HUDEP-2 (cell line): ENCODE measurements at regions not wholly inside any gene's neighbourhood (a gene's known extent, or its start where the extent isn't known, plus 50 kb on each side); places are given as distances from the start of the nearest gene placed in this dataset.
"Not testable (repeated sequence)": the region's sequence is repeated elsewhere in the genome, so short reads cannot be mapped to it uniquely, and the experiment has no call there.

ENCODE experiments used
- DNase-seq, 76 experiments: peaks; one replicate each; lab custom pipeline; 2025; ENCODE audit not compliant: unreplicated experiment in 76 of 76; lab: John Stamatoyannopoulos, UW

GRCh38 chr3:182309120-182309519 is 484.2 kb upstream of the ATP11B start:
- no peak for DNase-seq

- no peak for DNase-seq
Measured at GRCh38 chr3:182315313-182315712, 478.0 kb upstream of the ATP11B start.

DNA sequence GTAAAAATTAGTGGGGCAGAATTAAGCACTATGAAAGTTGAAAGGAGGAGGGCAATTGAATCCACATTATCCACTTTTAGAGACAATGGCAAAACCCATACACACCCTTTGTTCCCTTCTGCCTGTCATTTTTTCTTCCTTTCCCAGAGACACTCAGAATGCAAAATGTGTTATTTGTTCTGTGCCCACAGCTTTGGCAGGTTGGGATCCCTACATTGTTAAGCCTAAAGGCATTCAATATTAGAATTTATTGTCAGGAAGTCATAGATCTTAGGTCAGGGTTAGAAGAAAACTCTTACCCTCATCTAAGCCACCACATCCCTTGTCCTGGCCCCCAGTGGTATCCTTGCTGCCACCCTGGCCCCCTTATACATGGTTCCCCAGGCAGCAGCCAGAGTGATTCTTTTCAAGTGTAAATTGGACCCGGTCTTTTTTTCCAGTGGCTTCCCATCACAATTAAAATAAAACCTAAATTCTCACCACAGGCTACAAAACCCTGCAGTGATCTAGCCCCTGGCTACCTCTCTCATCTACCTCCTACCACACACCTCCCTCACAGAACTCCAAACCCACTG is 470.1 kb upstream of the ATP11B start:
- DNase-seq: no peak

- DNase-seq: no peak
Measured at GRCh38 chr3:182323898-182324297, 469.4 kb upstream of the ATP11B start.

DNA sequence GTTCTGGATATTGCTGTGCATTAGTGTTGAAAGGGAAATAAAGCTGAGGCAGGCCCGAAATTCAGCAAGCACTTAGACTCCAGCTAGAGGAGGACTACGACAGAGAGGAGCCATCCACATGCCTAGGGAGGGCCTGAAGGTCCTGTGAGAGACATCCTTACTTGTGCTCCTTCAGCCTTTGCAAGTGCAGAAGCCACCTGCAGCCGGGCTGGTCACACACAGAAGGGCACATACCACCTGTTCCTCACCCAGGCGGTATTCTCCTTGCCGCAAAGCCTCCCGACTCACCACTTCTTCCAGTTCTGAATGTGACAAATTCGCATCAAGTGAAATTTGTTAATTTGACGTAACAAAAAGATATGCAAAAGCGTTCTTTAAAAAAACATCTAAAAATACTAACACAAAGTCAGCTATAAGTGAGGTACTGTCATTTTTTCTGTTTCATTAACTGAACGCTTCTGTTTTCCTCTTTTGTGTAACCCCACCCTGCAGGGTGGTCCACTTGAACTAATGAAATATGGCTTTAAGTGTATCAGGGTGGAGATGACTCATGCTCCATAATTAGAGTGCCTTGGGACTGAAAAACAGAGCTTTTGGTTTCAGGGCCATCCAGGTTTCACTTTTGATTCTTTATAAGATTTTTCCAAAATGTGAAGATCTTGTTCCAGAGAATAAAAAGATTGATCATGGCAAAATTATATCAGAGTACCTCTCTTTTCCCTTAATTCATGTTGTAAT is 467.9 kb upstream of the ATP11B start:
- DNase-seq: no peak

- DNase-seq: no peak
Measured at GRCh38 chr3:182327196-182327681, 466.1 kb upstream of the ATP11B start.

GRCh38 chr3:182330646-182331045 is 462.7 kb upstream of the ATP11B start:
- no peak for DNase-seq

- DNase-seq: no peak
Measured at GRCh38 chr3:182331341-182331740, 462.0 kb upstream of the ATP11B start.

- no peak for DNase-seq
Measured at GRCh38 chr3:182342252-182342651, 451.1 kb upstream of the ATP11B start.

DNA sequence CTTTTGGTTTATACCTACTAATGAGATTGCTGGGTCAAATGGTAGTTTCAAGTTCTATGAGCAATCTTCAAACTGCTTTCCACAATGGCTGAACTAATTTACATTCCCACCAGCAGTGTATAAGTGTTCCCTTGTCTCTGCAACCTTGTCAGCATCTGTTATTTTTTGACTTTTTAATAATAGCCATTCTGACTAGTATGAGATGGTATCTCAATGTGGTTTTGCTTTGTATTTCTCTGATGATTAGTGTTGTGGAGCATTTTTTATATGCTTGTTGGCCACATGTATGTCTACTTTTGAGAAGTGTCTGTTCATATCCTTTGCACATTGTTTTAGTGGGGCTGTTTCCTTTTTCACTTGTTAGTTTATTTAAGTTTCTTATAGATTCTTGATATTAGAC is 449.3 kb upstream of the ATP11B start:
- not testable (repeated sequence) for DNase-seq

DNA sequence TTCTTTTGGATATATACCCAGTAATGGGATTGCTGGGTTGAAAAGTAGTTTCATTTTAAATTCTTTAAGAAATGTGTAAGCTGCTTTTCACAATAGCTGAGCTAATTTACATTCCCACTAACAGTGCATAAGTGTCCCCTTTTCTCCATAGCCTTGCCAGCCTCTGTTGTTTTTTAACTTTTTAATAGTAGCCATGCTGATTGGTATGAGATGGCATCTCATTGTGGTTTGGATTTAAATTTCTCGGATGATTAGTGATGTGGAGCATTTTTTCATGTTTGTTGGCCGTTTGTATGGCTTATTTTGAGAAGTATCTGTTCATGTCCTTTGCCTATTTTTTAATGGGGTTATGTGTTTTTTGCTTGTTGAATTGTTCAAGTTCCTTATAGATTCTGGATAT is 444.3 kb upstream of the ATP11B start:
- DNase-seq: no peak

GRCh38 chr3:182349951-182350517 is 443.3 kb upstream of the ATP11B start:
- no peak for DNase-seq

DNA sequence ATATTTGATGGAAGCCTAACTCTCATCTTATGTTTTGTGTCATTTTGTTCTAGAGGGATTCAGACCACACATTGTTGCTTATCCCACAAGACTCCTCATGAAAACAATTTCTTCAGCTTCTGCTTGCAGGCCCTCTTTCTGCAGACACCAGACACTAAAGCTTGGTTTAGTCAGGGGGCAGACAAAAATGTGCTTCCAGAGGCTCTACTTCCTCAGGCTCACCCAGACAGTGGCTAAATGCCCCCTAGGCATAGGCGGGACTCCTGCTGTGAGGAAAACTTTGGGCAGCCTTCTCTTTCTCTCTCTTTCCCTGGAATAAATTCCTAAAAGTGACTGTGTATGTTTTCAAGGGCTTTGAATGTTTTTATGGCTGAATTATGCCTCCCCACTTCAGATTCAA is 435.4 kb upstream of the ATP11B start:
- no peak for DNase-seq

DNA sequence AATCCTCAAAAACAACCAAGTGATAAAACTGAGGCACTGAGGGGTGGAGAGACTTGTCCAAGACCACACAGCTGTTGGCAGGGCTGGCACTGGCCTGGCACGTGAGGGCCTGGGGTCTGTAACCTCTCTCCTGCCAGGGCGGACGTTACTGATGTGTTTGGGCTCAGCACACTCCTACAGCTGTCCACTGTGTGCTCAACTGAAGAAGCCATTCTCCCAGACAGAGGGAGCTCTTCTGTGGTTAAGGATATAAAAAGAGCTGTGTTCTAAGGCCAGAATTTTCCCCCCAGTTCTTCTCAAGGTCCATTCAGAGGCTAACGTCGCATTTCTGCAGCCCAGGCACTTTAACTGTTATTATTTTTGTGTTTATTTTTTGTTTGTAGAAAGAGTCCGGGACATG is 429.0 kb upstream of the ATP11B start:
- no peak for DNase-seq

DNA sequence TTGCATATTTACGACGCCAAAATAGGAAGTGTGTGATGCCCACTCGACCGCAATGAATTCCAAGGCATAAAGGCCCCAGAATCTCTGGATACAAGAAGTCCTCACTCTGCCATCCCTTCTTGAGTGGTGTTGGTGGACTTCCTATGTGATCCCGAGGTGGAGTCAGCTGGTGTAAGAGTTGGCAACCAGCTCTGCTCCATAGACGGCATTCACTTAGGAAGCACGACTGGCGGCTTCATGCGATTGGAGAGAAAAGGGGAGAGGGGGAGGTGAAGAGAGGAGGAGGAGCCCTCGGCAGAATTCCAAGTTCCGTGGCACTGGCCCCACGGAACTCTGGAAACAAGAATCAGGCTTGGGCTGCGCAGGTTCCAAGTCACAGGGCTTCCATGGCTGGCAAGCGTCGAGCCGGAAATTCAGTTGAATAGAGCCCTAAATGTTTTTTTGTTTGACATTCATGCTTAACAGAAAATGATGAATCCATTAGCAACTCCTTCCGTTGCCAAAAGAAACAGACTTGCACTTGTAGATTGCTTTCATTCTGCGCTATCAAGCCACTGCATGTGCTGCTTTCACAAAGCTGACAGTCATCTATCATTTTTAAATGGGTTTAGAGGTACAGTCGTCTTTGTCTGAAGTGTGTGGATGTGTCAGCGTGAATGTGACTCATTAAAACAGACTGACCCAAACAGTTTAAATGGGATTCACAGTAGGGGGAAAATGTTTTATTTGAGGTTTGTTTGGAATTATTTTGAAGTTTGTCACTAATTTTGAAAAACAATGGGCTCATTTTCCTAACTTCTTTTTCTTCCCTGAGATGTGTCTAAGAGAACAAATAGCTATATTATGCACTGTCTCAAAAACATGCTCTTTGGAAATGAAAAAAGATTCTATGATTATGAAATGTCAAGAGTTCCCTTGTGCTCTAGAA is 428.3 kb upstream of the ATP11B start:
- DNase-seq: no peak

- DNase-seq: no peak
Measured at GRCh38 chr3:182366746-182367145, 426.6 kb upstream of the ATP11B start.

- DNase-seq: no peak
Measured at GRCh38 chr3:182369861-182370260, 423.4 kb upstream of the ATP11B start.

- no peak for DNase-seq
Measured at GRCh38 chr3:182370949-182371348, 422.4 kb upstream of the ATP11B start.

DNA sequence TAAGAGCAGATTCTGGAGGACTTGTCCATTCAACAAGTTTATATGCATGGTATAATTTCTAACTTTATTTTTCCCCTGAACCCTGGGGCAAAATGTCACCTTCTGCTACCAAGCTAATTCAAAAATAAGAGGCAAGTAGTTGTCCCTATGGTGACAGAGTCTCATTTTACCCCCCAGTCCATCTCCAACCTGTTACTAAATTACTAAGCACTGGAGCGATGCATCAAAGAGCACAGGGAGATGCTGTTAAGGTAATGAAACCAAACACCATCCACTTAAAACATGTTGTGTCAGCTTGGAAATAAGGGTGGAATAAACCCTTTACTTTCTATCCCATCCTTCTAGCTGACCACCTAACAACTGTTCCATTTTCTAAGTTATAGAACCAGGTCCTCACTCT is 417.4 kb upstream of the ATP11B start:
- DNase-seq: no peak

DNA sequence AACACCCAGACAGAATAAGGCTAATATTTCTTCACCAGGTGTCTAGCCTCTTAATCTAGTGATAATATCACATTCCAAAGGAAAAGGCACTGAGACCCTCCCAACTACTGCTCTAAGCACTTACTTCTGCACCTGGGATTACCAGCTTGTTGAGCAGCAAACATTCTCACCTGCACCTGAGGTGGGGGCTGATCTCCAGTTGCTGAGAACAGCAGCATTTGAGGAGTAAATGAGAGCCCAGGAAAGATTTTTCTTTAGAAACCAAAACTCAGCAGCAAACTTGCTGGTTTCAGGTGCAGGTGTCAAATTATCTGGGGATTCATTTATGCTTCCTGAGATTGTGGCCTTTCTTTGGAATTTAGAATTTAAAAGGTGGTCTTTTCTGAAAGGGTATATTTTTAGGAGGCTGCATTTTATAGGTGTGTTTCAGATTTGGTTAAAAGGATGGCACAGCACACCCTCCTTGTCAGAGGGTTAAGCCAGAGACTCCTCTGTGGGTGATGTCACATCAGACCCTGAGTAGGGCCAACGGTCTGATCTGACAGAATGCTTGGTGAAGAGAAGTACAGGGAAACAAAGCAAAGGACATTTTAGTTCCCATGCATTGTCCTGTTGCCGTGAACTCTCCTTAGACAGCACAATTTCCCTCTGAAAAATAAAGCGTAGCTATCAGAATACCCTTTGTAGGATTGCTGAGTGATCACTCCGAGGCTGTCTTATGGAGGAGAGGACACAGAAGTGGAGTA is 411.0 kb upstream of the ATP11B start:
- no peak for DNase-seq
